Ovary (tissue), 3 donors: ENCODE measurements at regions not wholly inside any gene's neighbourhood (a gene's known extent, or its start where the extent isn't known, plus 50 kb on each side); places are given as distances from the start of the nearest gene placed in this dataset.

Source experiments
- CTCF ChIP-seq, 3 donors: fragments of 450-650 bp in 2 of 3; fragments of 200-600 bp in 1 of 3; IDR thresholded peaks; one replicate each; pipeline versions ENCODE4 v1.5.1 to v1.8.0; 2016 to 2022; ENCODE audit warnings: antibody characterized with exemption in 3 of 3, mild to moderate bottlenecking in 1 of 3
- POLR2A ChIP-seq: fragments of 450-650 bp; IDR thresholded peaks from one replicate; pipeline ENCODE4 v1.6.1; 2017; ENCODE audit warnings: antibody characterized with exemption, mild to moderate bottlenecking, moderate library complexity
- donor health status: DM: no; HTN: no; CAD: no.

GRCh38 chr5:71778678-71779276 lies 59.7 kb downstream of the CARTPT start:
- TF ChIP-seq CTCF (IDR thresholded peaks at IDR 0.05) (no peak), POLR2A (no peak)
